Urinary bladder (tissue), 3 donors: ENCODE measurements at regions not wholly inside any gene's neighbourhood (a gene's known extent, or its start where the extent isn't known, plus 50 kb on each side); places are given as distances from the start of the nearest gene placed in this dataset.

Experiments
- DNase-seq: peaks from one replicate; pipeline ENCODE4 v3.0.0-alpha.2; 2015; ENCODE audit errors: extremely low spot score
- H3K27ac ChIP-seq: one replicate; pipeline ENCODE4 v1.5.1; 2013; ENCODE audit warnings: low read depth, mild to moderate bottlenecking, moderate library complexity
- H3K36me3 ChIP-seq: one replicate; pipeline ENCODE4 v1.6.1; 2013; ENCODE audit warnings: mild to moderate bottlenecking, moderate library complexity; ENCODE audit not compliant: insufficient read depth
- H3K4me1 ChIP-seq: one replicate; pipeline ENCODE4 v1.6.1; 2013; ENCODE audit warnings: mild to moderate bottlenecking, moderate library complexity; ENCODE audit not compliant: insufficient read depth
- H3K4me3 ChIP-seq: one replicate; pipeline ENCODE4 v1.5.1; 2013; ENCODE audit warnings: low read depth, low read length
- WGBS: extraction: QIAGEN DNeasy Blood & Tissue Kit; methylation state at CpG from one replicate; pipeline ENCODE4 v1.1.7; 2013; 5-methylcytosine and 5-hydroxymethylcytosine counted together
- donor health status: healthy with polysubstance abuse.
- donor health status: healthy.

DNA sequence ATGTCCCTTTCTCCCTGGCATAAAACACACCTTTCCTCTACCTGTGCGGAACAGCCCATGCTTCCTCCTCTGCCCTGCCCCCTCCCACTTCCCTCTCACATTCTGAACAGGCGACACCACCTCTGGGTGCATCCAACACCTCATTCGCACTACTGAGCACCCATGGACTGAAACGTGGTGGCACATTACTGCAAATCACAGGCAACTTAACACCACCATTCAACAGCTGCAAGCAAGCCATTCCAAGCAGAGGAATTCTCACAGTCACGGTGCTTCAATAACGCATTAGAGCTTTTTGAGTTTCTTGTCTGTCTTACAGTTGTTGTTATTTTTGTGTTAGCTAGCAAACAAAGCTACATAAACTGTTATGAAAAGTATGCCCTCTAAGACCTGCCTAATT is 298.2 kb upstream of the TAS2R1 start:
- Histone ChIP-seq H3K4me3 (no peak overlapping the region), H3K27ac (no peak overlapping the region), H3K4me1 (no peaks in the 10 kb centered on the region), H3K36me3 (no peaks in the 10 kb centered on the region)
- 56% methylated on average over 6 of the region's 6 CpGs for WGBS
- no peak for DNase-seq

DNA sequence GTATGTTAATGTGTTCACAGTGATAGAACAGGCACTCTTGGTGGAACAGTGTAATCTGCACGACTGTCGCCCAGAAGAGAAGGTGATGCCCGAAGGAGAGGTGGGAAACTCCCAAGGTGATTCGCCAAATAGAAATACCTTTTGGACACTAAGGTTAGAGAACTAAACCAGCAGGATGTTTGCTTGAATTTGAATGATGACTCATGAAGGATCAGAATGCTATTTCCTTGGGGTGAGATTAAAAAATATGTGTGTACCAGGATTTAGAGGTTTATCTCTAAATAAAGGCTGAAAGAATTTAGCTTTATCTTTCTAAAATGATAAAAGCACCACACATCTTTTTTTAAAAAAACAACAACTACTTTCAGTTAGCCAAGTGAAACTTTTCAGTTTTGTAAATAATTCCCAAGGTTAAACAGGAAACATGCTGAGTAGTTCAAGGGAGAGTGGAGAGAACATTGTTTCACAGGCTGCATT is 297.4 kb upstream of the TAS2R1 start:
- no peak for DNase-seq
- Histone ChIP-seq H3K4me1 (no peaks in the 10 kb centered on the region), H3K4me3 (no peak overlapping the region), H3K36me3 (no peaks in the 10 kb centered on the region), H3K27ac (no peak overlapping the region)
- 65% methylated on average over 4 of the region's 4 CpGs for WGBS

DNA sequence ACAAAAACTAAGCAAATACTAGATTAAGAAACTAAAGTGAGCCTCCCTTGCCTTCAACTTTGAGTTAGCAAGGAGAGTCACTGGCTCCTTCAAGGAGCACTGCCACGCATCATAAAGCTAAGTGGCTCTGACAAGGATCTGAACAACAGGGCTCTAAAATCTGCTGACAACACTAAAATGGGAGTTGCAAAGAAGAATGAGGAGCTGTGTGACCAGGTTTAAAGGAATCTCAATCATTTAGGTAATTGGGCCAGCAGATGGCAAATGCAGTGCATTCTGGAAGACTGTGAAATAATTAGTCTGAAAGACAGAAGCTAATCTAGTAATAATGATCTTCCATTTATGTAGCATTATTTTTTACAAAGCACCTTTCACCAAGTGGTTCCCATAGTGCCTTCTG is 297.0 kb upstream of the TAS2R1 start:
- Histone ChIP-seq H3K27ac (no peak overlapping the region), H3K4me3 (no peak overlapping the region), H3K4me1 (no peaks in the 10 kb centered on the region), H3K36me3 (no peaks in the 10 kb centered on the region)
- no peak for DNase-seq
- 60% methylated on average over 1 of the region's 1 CpG for WGBS

DNA sequence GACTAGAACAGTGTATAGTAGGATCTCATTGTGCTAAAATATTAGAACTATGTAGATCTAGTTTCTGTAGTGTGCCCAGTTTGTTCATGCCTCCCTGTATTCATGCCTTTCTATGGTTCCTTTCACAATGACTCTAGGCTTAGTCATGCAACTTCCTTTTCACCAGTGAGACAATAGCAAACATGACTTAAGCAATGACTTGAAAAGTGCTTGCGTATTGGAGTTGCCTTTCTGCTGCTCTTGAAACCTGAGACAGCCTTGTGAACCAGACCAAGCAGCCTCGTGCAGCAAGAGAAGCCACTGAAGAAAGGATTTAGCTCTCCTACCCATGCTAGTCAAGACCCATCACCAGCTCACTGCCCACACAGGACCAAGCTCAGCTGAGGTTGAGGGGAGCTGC is 294.5 kb upstream of the TAS2R1 start:
- 67% methylated on average over 2 of the region's 2 CpGs for WGBS
- no peak overlapping the region for H3K4me3 ChIP-seq
- H3K27ac ChIP-seq: no peak overlapping the region
- no peak for DNase-seq
- no peaks in the 10 kb centered on the region for H3K4me1 ChIP-seq
- H3K36me3 ChIP-seq: no peaks in the 10 kb centered on the region

DNA sequence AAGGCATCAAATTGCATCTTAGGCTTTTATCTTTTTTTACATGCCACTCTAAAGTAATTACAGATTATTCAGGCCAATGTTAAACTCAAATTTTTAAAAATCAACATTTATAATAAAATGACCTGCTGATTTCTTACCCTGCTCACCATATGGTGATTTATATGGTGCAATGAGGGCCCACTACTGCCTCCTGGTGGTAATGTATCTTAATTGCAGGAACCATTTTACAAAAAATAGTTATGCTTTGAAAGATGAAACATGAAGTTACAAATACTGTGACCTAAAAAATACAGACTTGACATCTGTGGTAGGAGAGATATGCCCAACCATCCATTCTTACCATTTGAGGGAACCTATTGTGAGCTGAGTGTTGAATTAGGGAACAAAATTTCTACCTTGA is 292.6 kb upstream of the TAS2R1 start:
- DNase-seq: no peak
- no peaks in the 10 kb centered on the region for H3K4me1 ChIP-seq
- H3K36me3 ChIP-seq: no peaks in the 10 kb centered on the region
- no peak overlapping the region for H3K27ac ChIP-seq
- H3K4me3 ChIP-seq: no peak overlapping the region

DNA sequence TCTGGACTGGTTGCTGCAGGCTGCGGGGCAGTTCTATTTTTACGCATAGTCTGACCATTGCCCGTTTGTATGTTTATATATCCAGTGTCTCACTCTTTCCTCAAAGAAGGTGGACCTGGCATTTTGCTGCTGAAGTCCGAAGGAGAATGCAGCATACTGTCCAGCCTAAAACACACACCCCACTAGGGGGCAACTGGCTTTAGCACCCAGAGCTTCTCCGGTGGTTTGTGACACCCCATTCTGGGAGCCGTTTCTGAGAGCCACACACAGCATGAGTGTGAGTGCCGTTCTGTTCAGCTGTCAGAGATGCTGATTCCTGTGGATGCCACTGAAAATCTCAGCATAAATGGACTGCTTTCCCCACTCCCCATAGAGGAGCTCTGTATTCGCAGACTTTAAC is 290.5 kb upstream of the TAS2R1 start:
- no peak overlapping the region for H3K27ac ChIP-seq
- H3K4me1 ChIP-seq: no peaks in the 10 kb centered on the region
- DNase-seq: no peak
- no peaks in the 10 kb centered on the region for H3K36me3 ChIP-seq
- H3K4me3 ChIP-seq: no peak overlapping the region
- WGBS: 75% methylated on average over 8 of the region's 8 CpGs

DNA sequence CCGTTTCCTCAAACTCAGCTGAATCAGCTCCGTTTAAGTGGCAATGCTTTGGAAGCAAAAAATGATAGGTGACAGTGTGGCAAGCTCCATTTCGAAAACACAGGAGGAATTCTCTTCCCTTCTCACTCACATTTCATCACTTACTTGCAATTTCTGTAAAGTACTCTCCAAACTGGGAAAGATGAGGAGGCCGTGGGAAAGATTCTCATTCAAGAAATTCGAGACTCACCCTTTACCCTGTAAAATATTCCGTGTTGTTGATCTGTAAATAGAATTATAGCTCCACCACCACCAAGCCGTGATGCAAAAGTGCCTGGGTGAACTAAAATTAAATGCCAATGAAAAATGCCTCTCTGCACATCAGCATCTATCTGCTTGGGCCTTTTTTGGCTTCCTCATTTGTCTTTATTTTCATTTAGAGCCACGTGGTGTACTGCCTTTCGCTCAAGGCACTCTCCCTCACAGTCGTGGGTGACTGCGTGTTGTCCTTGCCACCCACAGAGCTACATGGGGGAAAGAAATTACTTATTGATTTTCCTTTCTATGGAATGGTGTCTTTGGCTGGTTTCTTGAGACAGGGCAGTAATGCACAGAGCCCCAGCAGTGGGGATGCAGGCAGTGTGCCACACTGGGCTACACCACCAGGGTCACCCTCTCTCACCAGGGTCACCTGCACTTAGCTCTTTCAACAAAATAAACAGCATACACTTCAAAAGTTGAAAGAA is 289.3 kb upstream of the TAS2R1 start:
- WGBS: 66% methylated on average over 11 of the region's 11 CpGs
- Histone ChIP-seq H3K36me3 (no peaks in the 10 kb centered on the region), H3K27ac (no peak overlapping the region), H3K4me3 (no peak overlapping the region), H3K4me1 (no peaks in the 10 kb centered on the region)
- DNase-seq: no peak

DNA sequence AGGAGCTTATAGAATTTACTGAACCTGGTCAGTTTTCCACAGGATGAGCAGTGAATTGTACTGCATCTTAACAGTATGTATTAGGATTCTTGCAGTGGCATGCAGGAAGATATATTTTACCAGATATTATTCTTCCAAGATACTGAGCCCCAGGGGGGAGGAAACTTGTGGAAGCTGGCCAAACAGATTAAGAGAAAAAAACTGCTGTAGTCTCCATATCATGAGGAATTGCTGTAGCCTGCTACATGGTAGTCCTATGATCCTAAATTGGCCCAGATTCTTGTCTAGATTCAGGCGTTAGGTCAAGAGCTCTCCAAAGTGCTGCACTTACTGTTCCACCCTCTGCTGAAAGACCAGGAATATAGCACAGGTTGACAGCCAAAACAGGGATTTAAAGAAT is 275.5 kb upstream of the TAS2R1 start:
- H3K4me3 ChIP-seq: no peak overlapping the region
- WGBS: 41% methylated on average over 1 of the region's 1 CpG
- H3K27ac ChIP-seq: no peak overlapping the region
- no peak for DNase-seq
- no peaks in the 10 kb centered on the region for H3K36me3 ChIP-seq
- H3K4me1 ChIP-seq: no peaks in the 10 kb centered on the region

DNA sequence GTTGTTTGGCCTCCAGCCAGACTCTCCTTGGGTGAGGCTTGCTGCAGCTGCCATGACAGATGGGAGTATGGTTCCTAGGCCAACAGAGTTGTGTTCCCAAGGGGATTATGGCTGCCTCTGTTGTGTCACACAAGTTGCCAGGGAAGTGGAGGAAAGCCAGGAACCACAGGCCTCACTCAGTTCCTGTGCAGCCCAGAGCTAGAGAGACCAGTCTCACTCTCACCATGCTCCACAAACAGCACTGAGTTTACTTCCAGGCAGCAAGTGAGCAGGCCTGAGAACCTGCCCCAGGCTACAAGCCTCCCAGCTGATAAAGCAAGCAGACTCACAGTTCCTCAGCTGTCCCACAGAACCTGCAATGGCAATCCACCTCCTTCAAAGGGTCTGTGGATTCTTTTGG is 273.6 kb upstream of the TAS2R1 start:
- H3K4me3 ChIP-seq: no peak overlapping the region
- no peak overlapping the region for H3K27ac ChIP-seq
- H3K4me1 ChIP-seq: no peaks in the 10 kb centered on the region
- no peak for DNase-seq
- no peaks in the 10 kb centered on the region for H3K36me3 ChIP-seq

DNA sequence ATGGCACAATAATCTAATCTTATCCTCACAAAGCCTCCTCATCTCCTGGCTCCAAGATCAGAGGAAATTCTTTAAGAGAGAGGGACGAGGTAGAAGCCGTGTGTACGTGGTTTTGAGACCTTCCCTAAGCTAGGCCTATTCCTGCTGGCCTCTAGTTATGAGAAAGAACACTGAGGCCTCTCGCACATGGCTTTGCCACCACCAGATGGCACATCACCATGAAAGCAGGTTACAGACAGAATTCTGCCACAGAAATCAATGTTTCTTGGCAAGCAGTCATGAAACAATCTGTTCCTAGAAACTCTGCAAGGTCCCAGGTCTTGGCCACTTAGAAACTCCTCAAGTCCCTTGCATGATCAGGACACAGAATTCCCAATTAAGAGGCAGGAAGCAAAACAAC is 268.2 kb upstream of the TAS2R1 start:
- H3K36me3 ChIP-seq: no peaks in the 10 kb centered on the region
- H3K4me1 ChIP-seq: no peaks in the 10 kb centered on the region
- no peak overlapping the region for H3K4me3 ChIP-seq
- DNase-seq: no peak
- no peak overlapping the region for H3K27ac ChIP-seq
- 62% methylated on average over 4 of the region's 4 CpGs for whole genome bisulfite sequencing

DNA sequence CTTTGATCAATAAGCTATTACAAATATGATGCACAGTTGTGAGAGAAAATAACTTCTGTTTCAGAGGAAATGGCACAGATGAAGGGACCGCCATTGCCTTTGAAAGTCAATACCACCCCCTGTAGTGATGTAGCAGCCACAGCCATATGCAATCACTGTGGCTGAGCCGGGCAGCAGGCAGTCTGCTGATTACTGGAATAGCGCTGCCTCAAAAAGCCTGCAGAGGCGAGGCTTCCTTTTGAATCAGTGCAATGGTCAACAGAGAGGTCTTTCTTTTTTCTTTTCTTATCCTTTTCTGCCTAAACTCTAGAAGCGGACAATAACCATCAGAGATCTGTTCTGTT is 265.1 kb upstream of the TAS2R1 start:
- no peak for DNase-seq
- 68% methylated on average over 5 of the region's 5 CpGs for WGBS
- H3K27ac ChIP-seq: no peak overlapping the region
- H3K36me3 ChIP-seq: no peaks in the 10 kb centered on the region
- H3K4me3 ChIP-seq: no peak overlapping the region
- no peaks in the 10 kb centered on the region for H3K4me1 ChIP-seq

DNA sequence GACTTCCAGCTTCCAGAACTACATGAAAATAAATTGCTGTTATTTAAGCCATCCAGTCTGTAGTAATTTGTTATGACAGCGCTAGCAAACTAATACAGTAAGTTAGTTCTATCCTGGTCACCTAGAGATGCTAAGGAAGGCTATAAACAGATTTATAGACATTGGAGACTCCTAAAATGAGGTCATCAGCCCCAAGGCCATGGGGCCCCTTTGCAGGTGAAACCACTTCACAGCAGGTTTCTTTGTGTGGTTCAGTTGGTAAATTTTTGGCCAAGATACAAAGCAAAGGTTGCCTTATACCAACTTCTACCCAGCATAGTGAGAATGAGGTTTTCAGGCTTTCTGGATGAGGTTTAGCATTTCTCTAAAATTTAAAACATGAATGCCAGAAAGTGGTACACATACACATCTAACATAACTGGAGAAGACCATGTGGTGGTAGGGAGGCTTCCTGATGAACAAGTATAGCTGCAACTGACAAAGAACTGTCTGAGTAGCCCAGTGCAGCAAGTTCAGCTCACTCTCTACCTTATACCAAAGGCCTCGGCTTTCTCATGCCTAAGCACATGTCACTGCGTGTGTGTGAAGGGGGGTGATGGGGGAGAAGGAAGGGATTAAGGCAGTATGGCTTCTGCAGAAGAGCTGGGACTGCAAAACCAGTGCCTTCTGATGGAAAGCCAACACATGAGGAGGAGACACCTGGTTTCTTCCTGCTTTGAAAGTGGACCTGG is 264.6 kb upstream of the TAS2R1 start:
- Histone ChIP-seq H3K27ac (no peak overlapping the region), H3K4me1 (no peaks in the 10 kb centered on the region), H3K4me3 (no peak overlapping the region), H3K36me3 (no peaks in the 10 kb centered on the region)
- no peak for DNase-seq
- 61% methylated on average over 3 of the region's 3 CpGs for WGBS

DNA sequence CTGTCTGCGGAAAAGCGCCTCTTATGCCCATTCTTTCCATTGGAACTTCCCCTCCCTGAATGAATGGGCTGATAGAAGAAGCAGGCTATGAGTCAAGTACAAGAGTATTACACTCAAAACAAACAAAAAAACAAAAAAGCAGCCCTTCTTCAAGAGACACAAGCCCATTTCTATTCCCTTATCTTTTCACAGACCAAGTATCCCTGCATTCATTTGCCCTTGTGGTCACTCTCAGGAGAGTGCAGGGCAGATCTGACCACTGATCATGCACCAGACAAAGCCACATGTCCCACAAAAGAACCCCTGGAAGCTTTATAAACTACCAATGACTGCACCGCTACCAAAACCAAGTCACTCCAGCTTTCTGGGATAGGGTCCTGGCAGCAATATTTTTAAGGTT is 262.5 kb upstream of the TAS2R1 start:
- WGBS: 91% methylated on average over 3 of the region's 3 CpGs
- H3K36me3 ChIP-seq: no peaks in the 10 kb centered on the region
- H3K4me1 ChIP-seq: no peaks in the 10 kb centered on the region
- no peak overlapping the region for H3K27ac ChIP-seq
- no peak for DNase-seq
- no peak overlapping the region for H3K4me3 ChIP-seq

DNA sequence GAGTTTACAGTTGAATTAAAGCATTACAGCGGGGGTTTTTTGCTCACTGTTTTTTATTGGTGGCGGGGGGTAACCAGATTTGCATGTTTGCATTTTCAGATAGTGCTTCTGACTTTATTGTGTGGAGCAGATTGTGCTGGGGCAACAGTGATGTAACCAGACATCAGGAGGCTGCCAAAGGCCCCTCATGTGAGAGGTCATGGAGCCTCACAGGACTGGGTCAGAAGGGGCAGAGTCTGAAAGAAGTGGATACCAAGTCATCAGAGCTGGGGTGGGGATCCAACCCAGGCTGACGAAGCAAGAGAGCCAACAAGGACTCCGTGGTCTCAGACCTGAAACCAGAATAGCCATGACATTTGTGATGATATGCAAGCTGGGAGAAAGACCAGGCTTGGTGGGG is 259.4 kb upstream of the TAS2R1 start:
- Histone ChIP-seq H3K36me3 (no peaks in the 10 kb centered on the region), H3K4me3 (no peak overlapping the region), H3K27ac (no peak overlapping the region), H3K4me1 (no peaks in the 10 kb centered on the region)
- 77% methylated on average over 4 of the region's 4 CpGs for WGBS
- DNase-seq: no peak
